Neural progenitor cell (in vitro differentiated cells): ENCODE measurements at regions not wholly inside any gene's neighbourhood (a gene's known extent, or its start where the extent isn't known, plus 50 kb on each side); places are given as distances from the start of the nearest gene placed in this dataset.

ENCODE experiments used
- EZH2 ChIP-seq: fragments of 200-600 bp; sonication (generic); IDR thresholded peaks from 2 replicates; pipeline ENCODE4 v1.6.1; 2017; ENCODE audit warnings: antibody characterized with exemption, mild to moderate bottlenecking, moderate library complexity
- EZH2phosphoT487 ChIP-seq: fragments of 200-600 bp; sonication (generic); IDR thresholded peaks from 2 replicates; pipeline ENCODE4 v1.6.1; 2017; ENCODE audit warnings: antibody characterized with exemption
- TF ChIP-seq, protein P1 (sequence below): fragments of 200-600 bp; sonication (generic); IDR thresholded peaks from 2 replicates; pipeline ENCODE4 v1.5.1; 2017; ENCODE audit warnings: antibody characterized with exemption, mild to moderate bottlenecking

DNA sequence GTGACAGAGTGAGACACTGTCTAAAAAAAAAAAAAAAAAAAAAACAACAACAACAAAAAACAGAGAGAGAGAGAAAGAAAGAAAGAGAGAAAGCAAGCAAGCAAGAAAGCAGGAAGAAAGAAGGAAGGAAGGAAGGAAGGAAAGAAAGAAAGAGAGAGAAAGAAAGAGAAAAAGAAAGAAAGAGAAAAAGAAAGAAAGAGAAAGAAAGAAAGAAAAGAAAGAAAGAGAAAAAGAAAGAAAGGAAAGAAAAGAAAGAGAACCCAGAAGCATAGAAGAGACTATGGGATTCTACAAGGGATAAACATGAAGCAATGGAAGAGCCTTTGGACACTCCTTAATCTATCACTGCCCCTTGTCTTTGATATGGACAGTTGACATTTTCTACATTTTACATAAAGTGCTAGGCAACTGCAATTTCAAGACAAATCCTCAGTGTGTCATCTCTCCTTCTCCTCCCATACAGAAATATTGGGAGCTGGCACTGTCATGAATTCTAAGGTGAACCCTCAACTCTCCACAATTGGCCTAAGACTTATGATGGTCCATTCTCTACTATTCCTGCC, 151.9 kb upstream of the CPM start:
- TF ChIP-seq, protein P1, sequence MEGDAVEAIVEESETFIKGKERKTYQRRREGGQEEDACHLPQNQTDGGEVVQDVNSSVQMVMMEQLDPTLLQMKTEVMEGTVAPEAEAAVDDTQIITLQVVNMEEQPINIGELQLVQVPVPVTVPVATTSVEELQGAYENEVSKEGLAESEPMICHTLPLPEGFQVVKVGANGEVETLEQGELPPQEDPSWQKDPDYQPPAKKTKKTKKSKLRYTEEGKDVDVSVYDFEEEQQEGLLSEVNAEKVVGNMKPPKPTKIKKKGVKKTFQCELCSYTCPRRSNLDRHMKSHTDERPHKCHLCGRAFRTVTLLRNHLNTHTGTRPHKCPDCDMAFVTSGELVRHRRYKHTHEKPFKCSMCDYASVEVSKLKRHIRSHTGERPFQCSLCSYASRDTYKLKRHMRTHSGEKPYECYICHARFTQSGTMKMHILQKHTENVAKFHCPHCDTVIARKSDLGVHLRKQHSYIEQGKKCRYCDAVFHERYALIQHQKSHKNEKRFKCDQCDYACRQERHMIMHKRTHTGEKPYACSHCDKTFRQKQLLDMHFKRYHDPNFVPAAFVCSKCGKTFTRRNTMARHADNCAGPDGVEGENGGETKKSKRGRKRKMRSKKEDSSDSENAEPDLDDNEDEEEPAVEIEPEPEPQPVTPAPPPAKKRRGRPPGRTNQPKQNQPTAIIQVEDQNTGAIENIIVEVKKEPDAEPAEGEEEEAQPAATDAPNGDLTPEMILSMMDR, result no peak
- TF ChIP-seq EZH2 (no peak), EZH2phosphoT487 (no peak)
